ENCODE measurements at regions not wholly inside any gene's neighbourhood (a gene's known extent, or its start where the extent isn't known, plus 50 kb on each side); places are given as distances from the start of the nearest gene placed in this dataset.

GRCh38 chr4:32855622-32856021, 2135.5 kb downstream of the PCDH7 start:
- no peak for TF ChIP-seq CTCF (IDR thresholded peaks at IDR 0.05; ENCODE audit: control insufficient read depth, extremely low read depth, insufficient read depth)
- H3K4me3 ChIP-seq (ENCODE audit: low read depth, low read length) = no peak overlapping the region
- no peak for DNase-seq (ENCODE audit: low read depth)

GRCh38 chr4:32858361-32858760, 2138.2 kb downstream of the PCDH7 start:
- DNase-seq (ENCODE audit: low read depth) = no peak
- TF ChIP-seq CTCF (IDR thresholded peaks at IDR 0.05; ENCODE audit: control insufficient read depth, extremely low read depth, insufficient read depth) = no peak
- H3K4me3 ChIP-seq (ENCODE audit: low read depth, low read length) = no peak overlapping the region

- no peak for DNase-seq (ENCODE audit: low read depth)
- no peak for TF ChIP-seq CTCF (IDR thresholded peaks at IDR 0.05; ENCODE audit: control insufficient read depth, extremely low read depth, insufficient read depth)
- H3K4me3 ChIP-seq (ENCODE audit: low read depth, low read length) = no peak overlapping the region
Observed at GRCh38 chr4:32858971-32859370, 2138.8 kb downstream of the PCDH7 start.

- DNase-seq (ENCODE audit: low read depth) = no peak
- H3K4me3 ChIP-seq (ENCODE audit: low read depth, low read length) = no peak overlapping the region
- no peak for TF ChIP-seq CTCF (IDR thresholded peaks at IDR 0.05; ENCODE audit: control insufficient read depth, extremely low read depth, insufficient read depth)
Observed at GRCh38 chr4:32864713-32865351, 2144.7 kb downstream of the PCDH7 start.

GRCh38 chr4:32876546-32876945, 2156.4 kb downstream of the PCDH7 start:
- no peak overlapping the region for H3K4me3 ChIP-seq (ENCODE audit: low read depth, low read length)

GRCh38 chr4:32879913-32880312, 2159.7 kb downstream of the PCDH7 start:
- DNase-seq (ENCODE audit: low read depth) = no peak
- TF ChIP-seq CTCF (IDR thresholded peaks at IDR 0.05; ENCODE audit: control insufficient read depth, extremely low read depth, insufficient read depth) = no peak
- H3K4me3 ChIP-seq (ENCODE audit: low read depth, low read length) = no peak overlapping the region

More at GRCh38 chr4:32876546-32876945, 2156.4 kb downstream of the PCDH7 start:
- TF ChIP-seq CTCF (IDR thresholded peaks at IDR 0.05; ENCODE audit: control insufficient read depth, extremely low read depth, insufficient read depth) = no peak
- DNase-seq (ENCODE audit: low read depth) = no peak

GRCh38 chr4:32884198-32884597, 2164.0 kb downstream of the PCDH7 start:
- TF ChIP-seq CTCF (IDR thresholded peaks at IDR 0.05; ENCODE audit: control insufficient read depth, extremely low read depth, insufficient read depth) = no peak
- DNase-seq (ENCODE audit: low read depth) = no peak
- H3K4me3 ChIP-seq (ENCODE audit: low read depth, low read length) = no peak overlapping the region

Data from LNCaP clone FGC (cell line).